ENCODE measurements at regions not wholly inside any gene's neighbourhood (a gene's known extent, or its start where the extent isn't known, plus 50 kb on each side); places are given as distances from the start of the nearest gene placed in this dataset.

- Histone ChIP-seq H3K36me3 (ENCODE audit: control insufficient read depth in 4 of 4, insufficient read depth in 4 of 4, low read length in 4 of 4) (no peaks in the 10 kb centered on the region), H3K27me3 (ENCODE audit: control insufficient read depth in 3 of 3, insufficient read depth in 3 of 3, low read length in 2 of 3) (peaks cover 0 to 3% (median 0%) of the 10 kb centered on the region in 3 donors), H3K9me3 (ENCODE audit: control insufficient read depth in 4 of 4, insufficient read depth in 3 of 4, low read length in 3 of 4) (peaks cover 0 to 10% (median 0%) of the 10 kb centered on the region in 4 donors), H3K4me1 (ENCODE audit: control insufficient read depth in 5 of 5, insufficient read depth in 5 of 5, low read length in 5 of 5) (no peaks in the 10 kb centered on the region), H3K4me3 (no peak overlapping the region), H3K9ac (ENCODE audit: insufficient read depth in 1 of 2, low read length in 2 of 2) (no peak overlapping the region), H3K27ac (ENCODE audit: low read depth in 1 of 2, low read length in 1 of 2) (no peak overlapping the region)
- TF ChIP-seq, protein P1, sequence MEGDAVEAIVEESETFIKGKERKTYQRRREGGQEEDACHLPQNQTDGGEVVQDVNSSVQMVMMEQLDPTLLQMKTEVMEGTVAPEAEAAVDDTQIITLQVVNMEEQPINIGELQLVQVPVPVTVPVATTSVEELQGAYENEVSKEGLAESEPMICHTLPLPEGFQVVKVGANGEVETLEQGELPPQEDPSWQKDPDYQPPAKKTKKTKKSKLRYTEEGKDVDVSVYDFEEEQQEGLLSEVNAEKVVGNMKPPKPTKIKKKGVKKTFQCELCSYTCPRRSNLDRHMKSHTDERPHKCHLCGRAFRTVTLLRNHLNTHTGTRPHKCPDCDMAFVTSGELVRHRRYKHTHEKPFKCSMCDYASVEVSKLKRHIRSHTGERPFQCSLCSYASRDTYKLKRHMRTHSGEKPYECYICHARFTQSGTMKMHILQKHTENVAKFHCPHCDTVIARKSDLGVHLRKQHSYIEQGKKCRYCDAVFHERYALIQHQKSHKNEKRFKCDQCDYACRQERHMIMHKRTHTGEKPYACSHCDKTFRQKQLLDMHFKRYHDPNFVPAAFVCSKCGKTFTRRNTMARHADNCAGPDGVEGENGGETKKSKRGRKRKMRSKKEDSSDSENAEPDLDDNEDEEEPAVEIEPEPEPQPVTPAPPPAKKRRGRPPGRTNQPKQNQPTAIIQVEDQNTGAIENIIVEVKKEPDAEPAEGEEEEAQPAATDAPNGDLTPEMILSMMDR (IDR thresholded peaks at IDR 0.05; ENCODE audit: control extremely low read depth, extremely low read depth), result no peak
- ATAC-seq (ENCODE audit: insufficient read depth, low FRiP score) (no peak), DNase-seq (no peak)
- WGBS, 2 donors, result 64 to 76% methylated on average over 18 of the region's 18 CpGs
These were observed 239.7 kb downstream of the CTTN start for GRCh38 chr11:70637949-70638583.

- no peaks in the 10 kb centered on the region for H3K4me1 ChIP-seq (ENCODE audit: control insufficient read depth in 5 of 5, insufficient read depth in 5 of 5, low read length in 5 of 5)
- H3K9me3 ChIP-seq (ENCODE audit: control insufficient read depth in 4 of 4, insufficient read depth in 3 of 4, low read length in 3 of 4), result peaks cover 0 to 8% (median 0%) of the 10 kb centered on the region in 4 donors
- H3K27ac ChIP-seq (ENCODE audit: low read depth in 1 of 2, low read length in 1 of 2), result no peak overlapping the region
- DNase-seq (no peak), ATAC-seq (ENCODE audit: insufficient read depth, low FRiP score) (no peak)
- peaks cover 0 to 3% (median 0%) of the 10 kb centered on the region in 3 donors for H3K27me3 ChIP-seq (ENCODE audit: control insufficient read depth in 3 of 3, insufficient read depth in 3 of 3, low read length in 2 of 3)
- 79 to 92% methylated on average over 8 of the region's 8 CpGs for WGBS, 2 donors
- no peak overlapping the region for H3K4me3 ChIP-seq
- no peak overlapping the region for H3K9ac ChIP-seq (ENCODE audit: insufficient read depth in 1 of 2, low read length in 2 of 2)
- H3K36me3 ChIP-seq (ENCODE audit: control insufficient read depth in 4 of 4, insufficient read depth in 4 of 4, low read length in 4 of 4), result no peaks in the 10 kb centered on the region
- TF ChIP-seq, protein P1 (IDR thresholded peaks at IDR 0.05; ENCODE audit: control extremely low read depth, extremely low read depth), result no peak
These were observed 242.1 kb downstream of the CTTN start for GRCh38 chr11:70640408-70640807.

DNA sequence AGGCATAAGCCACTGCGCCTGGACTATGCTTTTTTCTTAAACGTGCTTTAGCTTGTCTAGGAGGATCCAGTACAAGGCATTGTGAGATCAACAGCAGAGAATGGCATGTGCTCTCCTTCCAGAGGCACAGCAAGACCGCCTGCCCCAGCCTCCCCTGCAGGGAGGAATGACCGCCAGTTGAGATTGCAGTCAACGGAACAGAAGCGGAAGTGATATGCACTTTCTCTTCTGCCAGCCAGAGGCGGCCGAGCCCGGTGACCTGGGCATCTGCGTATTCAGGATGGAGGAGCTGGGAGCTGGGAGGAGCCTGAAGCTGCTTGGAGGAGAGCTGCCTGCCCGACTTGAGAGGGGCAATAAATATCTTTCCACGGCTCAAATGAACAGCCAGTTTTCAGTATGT, 243.0 kb downstream of the CTTN start:
- Histone ChIP-seq H3K4me1 (ENCODE audit: control insufficient read depth in 5 of 5, insufficient read depth in 5 of 5, low read length in 5 of 5) (no peaks in the 10 kb centered on the region), H3K27ac (ENCODE audit: low read depth in 1 of 2, low read length in 1 of 2) (no peak overlapping the region), H3K36me3 (ENCODE audit: control insufficient read depth in 4 of 4, insufficient read depth in 4 of 4, low read length in 4 of 4) (no peaks in the 10 kb centered on the region), H3K9me3 (ENCODE audit: control insufficient read depth in 4 of 4, insufficient read depth in 3 of 4, low read length in 3 of 4) (peaks cover 0 to 3% (median 0%) of the 10 kb centered on the region in 4 donors), H3K4me3 (no peak overlapping the region), H3K27me3 (ENCODE audit: control insufficient read depth in 3 of 3, insufficient read depth in 3 of 3, low read length in 2 of 3) (peaks cover 0 to 3% (median 0%) of the 10 kb centered on the region in 3 donors), H3K9ac (ENCODE audit: insufficient read depth in 1 of 2, low read length in 2 of 2) (no peak overlapping the region)
- peak in 1 of 3 donors; percentile 11 for DNase-seq
- TF ChIP-seq, protein P1 (IDR thresholded peaks at IDR 0.05; ENCODE audit: control extremely low read depth, extremely low read depth), result no peak
- no peak for ATAC-seq (ENCODE audit: insufficient read depth, low FRiP score)
- WGBS, 2 donors, result 44 to 59% methylated on average over 12 of the region's 12 CpGs

DNA sequence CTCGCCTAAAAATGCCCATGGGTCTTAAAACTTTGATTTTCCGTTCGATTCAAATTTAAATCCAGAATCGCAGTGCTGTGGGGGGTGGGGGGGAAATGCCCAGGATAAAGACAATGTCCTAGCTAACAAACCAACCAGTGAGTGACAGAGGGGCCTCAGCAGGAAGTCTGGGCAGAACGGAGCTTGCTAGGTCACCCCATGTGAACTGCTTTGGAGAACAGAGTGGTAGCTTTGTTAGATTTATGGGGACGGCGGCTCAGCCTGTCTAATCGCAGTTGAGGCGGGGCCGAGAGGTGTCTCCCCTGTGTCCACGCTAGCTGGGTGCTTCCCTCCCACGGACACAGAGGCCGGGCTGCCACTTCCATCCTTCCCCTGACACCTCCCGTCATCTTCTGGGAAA, 243.9 kb downstream of the CTTN start:
- WGBS, 2 donors, result 65 to 80% methylated on average over 14 of the region's 14 CpGs
- no peak for ATAC-seq (ENCODE audit: insufficient read depth, low FRiP score)
- Histone ChIP-seq H3K36me3 (ENCODE audit: control insufficient read depth in 4 of 4, insufficient read depth in 4 of 4, low read length in 4 of 4) (no peaks in the 10 kb centered on the region), H3K27ac (ENCODE audit: low read depth in 1 of 2, low read length in 1 of 2) (no peak overlapping the region), H3K4me1 (ENCODE audit: control insufficient read depth in 5 of 5, insufficient read depth in 5 of 5, low read length in 5 of 5) (no peaks in the 10 kb centered on the region), H3K27me3 (ENCODE audit: control insufficient read depth in 3 of 3, insufficient read depth in 3 of 3, low read length in 2 of 3) (peaks cover 0 to 3% (median 0%) of the 10 kb centered on the region in 3 donors), H3K9me3 (ENCODE audit: control insufficient read depth in 4 of 4, insufficient read depth in 3 of 4, low read length in 3 of 4) (no peaks in the 10 kb centered on the region), H3K9ac (ENCODE audit: insufficient read depth in 1 of 2, low read length in 2 of 2) (no peak overlapping the region), H3K4me3 (no peak overlapping the region)
- TF ChIP-seq, protein P1 (IDR thresholded peaks at IDR 0.05; ENCODE audit: control extremely low read depth, extremely low read depth), result no peak
- DNase-seq, result no peak

Measured in lung (tissue), 11 donors.